ENCODE measurements at regions not wholly inside any gene's neighbourhood (a gene's known extent, or its start where the extent isn't known, plus 50 kb on each side); places are given as distances from the start of the nearest gene placed in this dataset.

DNA sequence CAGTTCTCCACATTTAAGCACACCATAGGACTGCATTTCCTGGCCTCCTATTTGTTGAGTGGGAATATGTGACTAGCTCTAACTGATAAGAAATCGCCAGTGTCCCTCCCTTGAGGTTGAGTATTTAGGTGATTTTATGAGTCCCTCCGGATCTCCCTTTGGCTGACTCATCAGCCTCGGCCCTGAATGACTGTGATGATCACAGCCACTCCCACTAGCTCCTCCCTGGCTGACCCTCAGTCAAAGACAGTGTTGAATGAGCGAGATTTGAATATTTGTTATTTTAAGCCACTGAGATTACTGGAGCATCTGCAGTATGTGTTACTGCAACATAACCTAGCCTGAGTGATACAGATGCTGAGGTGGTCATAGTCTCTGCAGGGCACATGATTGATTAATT, 515.3 kb downstream of the EPHB1 start:
- TF ChIP-seq, protein P1, sequence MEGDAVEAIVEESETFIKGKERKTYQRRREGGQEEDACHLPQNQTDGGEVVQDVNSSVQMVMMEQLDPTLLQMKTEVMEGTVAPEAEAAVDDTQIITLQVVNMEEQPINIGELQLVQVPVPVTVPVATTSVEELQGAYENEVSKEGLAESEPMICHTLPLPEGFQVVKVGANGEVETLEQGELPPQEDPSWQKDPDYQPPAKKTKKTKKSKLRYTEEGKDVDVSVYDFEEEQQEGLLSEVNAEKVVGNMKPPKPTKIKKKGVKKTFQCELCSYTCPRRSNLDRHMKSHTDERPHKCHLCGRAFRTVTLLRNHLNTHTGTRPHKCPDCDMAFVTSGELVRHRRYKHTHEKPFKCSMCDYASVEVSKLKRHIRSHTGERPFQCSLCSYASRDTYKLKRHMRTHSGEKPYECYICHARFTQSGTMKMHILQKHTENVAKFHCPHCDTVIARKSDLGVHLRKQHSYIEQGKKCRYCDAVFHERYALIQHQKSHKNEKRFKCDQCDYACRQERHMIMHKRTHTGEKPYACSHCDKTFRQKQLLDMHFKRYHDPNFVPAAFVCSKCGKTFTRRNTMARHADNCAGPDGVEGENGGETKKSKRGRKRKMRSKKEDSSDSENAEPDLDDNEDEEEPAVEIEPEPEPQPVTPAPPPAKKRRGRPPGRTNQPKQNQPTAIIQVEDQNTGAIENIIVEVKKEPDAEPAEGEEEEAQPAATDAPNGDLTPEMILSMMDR (IDR thresholded peaks at IDR 0.05; ENCODE audit: poor library complexity) = no peak
- no peak for TF ChIP-seq EZH2 (IDR thresholded peaks at IDR 0.05; ENCODE audit: borderline replicate concordance)
